HEK293 (cell line): ENCODE measurements at regions not wholly inside any gene's neighbourhood (a gene's known extent, or its start where the extent isn't known, plus 50 kb on each side); places are given as distances from the start of the nearest gene placed in this dataset.

Experiments used
- CTCF ChIA-PET: fragments of 350-600 bp; formaldehyde crosslinking; extraction: SDS; loops from one replicate; lab custom pipeline; 2021; ENCODE audit warnings: antibody characterized with exemption; lab: Yijun Ruan, JAX
- POLR2A ChIA-PET: fragments of 300-600 bp; formaldehyde crosslinking; extraction: SDS; loops from one replicate; lab custom pipeline; 2020; ENCODE audit warnings: antibody characterized with exemption, inconsistent platforms; lab: Yijun Ruan, JAX
- H3K27ac ChIP-seq: fragments of 200-500 bp; sonication (Bioruptor generic); 2 replicates; pipeline ENCODE4 v1.5.1; 2014; ENCODE audit warnings: low read depth, low read length, control low read depth, inconsistent platforms; ENCODE audit errors: extremely low read depth
- H3K36me3 ChIP-seq, 2 experiments: fragments of 200-500 bp in 1 of 2; sonication (Bioruptor generic) in 1 of 2; 1 replicate in 1 of 2; 2 replicates in 1 of 2; pipeline ENCODE4 v1.5.1; 2014 to 2017; ENCODE audit warnings: inconsistent platforms in 2 of 2, low read length in 2 of 2; ENCODE audit not compliant: control insufficient read depth in 2 of 2, insufficient read depth in 1 of 2
- H3K4me1 ChIP-seq: fragments of 200-500 bp; sonication (Bioruptor generic); 2 replicates; pipeline ENCODE4 v1.5.1; 2014; ENCODE audit warnings: mild to moderate bottlenecking, low read length, inconsistent platforms; ENCODE audit not compliant: control insufficient read depth, insufficient read depth
- H3K4me3 ChIP-seq: 2 replicates; pipeline ENCODE4 v1.5.1; 2011; ENCODE audit warnings: low read depth, mild to moderate bottlenecking, control low read depth, low read length, moderate library complexity
- H3K9me3 ChIP-seq: fragments of 200-500 bp; sonication (Bioruptor generic); 2 replicates; pipeline ENCODE4 v1.5.1; 2014; ENCODE audit warnings: low read depth, low read length, inconsistent platforms; ENCODE audit not compliant: control insufficient read depth, insufficient read depth
- BCL11A ChIP-seq: fragments of 450-650 bp; formaldehyde crosslinking; IDR thresholded peaks from 2 replicates; pipeline ENCODE4 v1.5.1; 2016; ENCODE audit warnings: low read depth, missing biosample characterization, missing genetic modification characterization
- GLI2 ChIP-seq: fragments of 450-650 bp; formaldehyde crosslinking; IDR thresholded peaks from 2 replicates; pipeline ENCODE4; 2017; ENCODE audit warnings: missing biosample characterization, missing genetic modification characterization, low read depth, borderline replicate concordance
- GLIS2 ChIP-seq: fragments of 450-650 bp; formaldehyde crosslinking; IDR thresholded peaks from 2 replicates; pipeline ENCODE4 v1.5.1; 2016; ENCODE audit warnings: missing biosample characterization, missing genetic modification characterization
- ZBTB1 ChIP-seq: fragments of 450-650 bp; formaldehyde crosslinking; IDR thresholded peaks from 2 replicates; pipeline ENCODE4 v1.5.1; 2016; ENCODE audit warnings: missing biosample characterization, missing genetic modification characterization
- ZBTB48 ChIP-seq: fragments of 450-650 bp; formaldehyde crosslinking; IDR thresholded peaks from 2 replicates; pipeline ENCODE4 v1.5.1; 2016; ENCODE audit warnings: missing biosample characterization, missing genetic modification characterization
- ZBTB7A ChIP-seq: fragments of 450-650 bp; formaldehyde crosslinking; IDR thresholded peaks from 2 replicates; pipeline ENCODE4 v1.5.1; 2016; ENCODE audit warnings: low read depth, missing biosample characterization, missing genetic modification characterization
- ZFHX2 ChIP-seq: fragments of 450-650 bp; formaldehyde crosslinking; conservative IDR thresholded peaks from 2 replicates; pipeline ENCODE4 v1.5.1; 2016; ENCODE audit warnings: missing biosample characterization, missing genetic modification characterization
- ZNF184 ChIP-seq: fragments of 450-650 bp; IDR thresholded peaks from 2 replicates; pipeline ENCODE4 v1.5.1; 2018; ENCODE audit warnings: missing biosample characterization, mild to moderate bottlenecking, missing genetic modification characterization
- ZNF211 ChIP-seq: fragments of 450-650 bp; formaldehyde crosslinking; IDR thresholded peaks from 2 replicates; pipeline ENCODE4 v1.5.1; 2016; ENCODE audit warnings: low read depth, missing biosample characterization, missing genetic modification characterization
- ZNF292 ChIP-seq: fragments of 450-650 bp; formaldehyde crosslinking; IDR thresholded peaks from 2 replicates; pipeline ENCODE4 v1.5.1; 2016; ENCODE audit warnings: low read depth, missing biosample characterization, missing genetic modification characterization, borderline replicate concordance
- ZNF311 ChIP-seq: fragments of 450-650 bp; formaldehyde crosslinking; IDR thresholded peaks from 2 replicates; pipeline ENCODE4 v1.5.1; 2017; ENCODE audit warnings: missing biosample characterization, missing genetic modification characterization, borderline replicate concordance
- ZNF37A ChIP-seq: fragments of 450-650 bp; IDR thresholded peaks from 2 replicates; pipeline ENCODE4 v1.5.1; 2018; ENCODE audit warnings: missing biosample characterization, missing genetic modification characterization
- ZNF530 ChIP-seq: fragments of 450-650 bp; formaldehyde crosslinking; IDR thresholded peaks from 2 replicates; pipeline ENCODE4 v1.5.1; 2016; ENCODE audit warnings: low read depth, missing biosample characterization, missing genetic modification characterization
- ZNF549 ChIP-seq: fragments of 450-650 bp; IDR thresholded peaks from 2 replicates; pipeline ENCODE4 v1.5.1; 2018; ENCODE audit warnings: missing biosample characterization, missing genetic modification characterization, mild to moderate bottlenecking, inconsistent platforms, moderate library complexity
- ZNF560 ChIP-seq: fragments of 450-650 bp; formaldehyde crosslinking; IDR thresholded peaks from 2 replicates; pipeline ENCODE4 v1.5.1; 2017; ENCODE audit warnings: missing biosample characterization, missing genetic modification characterization, borderline replicate concordance
- ZNF561 ChIP-seq: fragments of 450-650 bp; IDR thresholded peaks from 2 replicates; pipeline ENCODE4 v1.5.1; 2018; ENCODE audit warnings: missing biosample characterization, missing genetic modification characterization, borderline replicate concordance
- ZNF585B ChIP-seq: fragments of 450-650 bp; formaldehyde crosslinking; IDR thresholded peaks from 2 replicates; pipeline ENCODE4 v1.5.1; 2016; ENCODE audit warnings: missing biosample characterization, missing genetic modification characterization
- ZNF843 ChIP-seq: fragments of 450-650 bp; formaldehyde crosslinking; IDR thresholded peaks from 2 replicates; pipeline ENCODE4 v1.5.1; 2016; ENCODE audit warnings: missing biosample characterization, missing genetic modification characterization
- ZSCAN30 ChIP-seq: fragments of 450-650 bp; IDR thresholded peaks from 2 replicates; pipeline ENCODE4 v1.5.1; 2018; ENCODE audit warnings: missing biosample characterization, mild to moderate bottlenecking, missing genetic modification characterization, moderate library complexity
- TF ChIP-seq, protein P1 (sequence below): fragments of 450-650 bp; formaldehyde crosslinking; IDR thresholded peaks from 2 replicates; pipeline ENCODE4 v1.5.1; 2016; ENCODE audit warnings: missing biosample characterization, missing genetic modification characterization, low read depth
- TF ChIP-seq, protein P2 (sequence below): fragments of 450-650 bp; formaldehyde crosslinking; IDR thresholded peaks from 2 replicates; pipeline ENCODE4 v1.5.1; 2017; ENCODE audit warnings: missing biosample characterization, missing genetic modification characterization

DNA sequence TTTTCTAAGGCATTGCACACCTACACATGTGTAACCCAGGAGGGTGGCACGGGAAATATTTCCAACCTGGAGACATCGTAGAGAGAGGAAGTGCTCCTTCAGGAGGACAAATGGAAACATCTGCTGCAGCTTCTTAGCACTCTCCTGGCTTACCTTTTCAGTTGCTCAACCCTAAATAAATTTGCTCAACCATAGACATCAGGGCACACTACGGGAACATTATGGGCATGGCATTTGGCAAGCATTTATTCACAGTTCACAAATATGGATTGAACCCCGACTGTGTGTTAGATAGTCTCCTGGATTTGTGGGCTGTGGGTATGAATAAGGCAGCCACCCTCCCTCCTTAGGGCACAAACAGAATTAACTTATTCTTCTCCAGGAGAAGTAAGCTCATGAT, 118.7 kb downstream of the SOX4 start (continued):
- TF ChIP-seq ZNF561 (tag by site-specific recombination) (no peak), ZNF292 (tag by site-specific recombination) (no peak), ZNF549 (no peak)
- TF ChIP-seq, protein P1, sequence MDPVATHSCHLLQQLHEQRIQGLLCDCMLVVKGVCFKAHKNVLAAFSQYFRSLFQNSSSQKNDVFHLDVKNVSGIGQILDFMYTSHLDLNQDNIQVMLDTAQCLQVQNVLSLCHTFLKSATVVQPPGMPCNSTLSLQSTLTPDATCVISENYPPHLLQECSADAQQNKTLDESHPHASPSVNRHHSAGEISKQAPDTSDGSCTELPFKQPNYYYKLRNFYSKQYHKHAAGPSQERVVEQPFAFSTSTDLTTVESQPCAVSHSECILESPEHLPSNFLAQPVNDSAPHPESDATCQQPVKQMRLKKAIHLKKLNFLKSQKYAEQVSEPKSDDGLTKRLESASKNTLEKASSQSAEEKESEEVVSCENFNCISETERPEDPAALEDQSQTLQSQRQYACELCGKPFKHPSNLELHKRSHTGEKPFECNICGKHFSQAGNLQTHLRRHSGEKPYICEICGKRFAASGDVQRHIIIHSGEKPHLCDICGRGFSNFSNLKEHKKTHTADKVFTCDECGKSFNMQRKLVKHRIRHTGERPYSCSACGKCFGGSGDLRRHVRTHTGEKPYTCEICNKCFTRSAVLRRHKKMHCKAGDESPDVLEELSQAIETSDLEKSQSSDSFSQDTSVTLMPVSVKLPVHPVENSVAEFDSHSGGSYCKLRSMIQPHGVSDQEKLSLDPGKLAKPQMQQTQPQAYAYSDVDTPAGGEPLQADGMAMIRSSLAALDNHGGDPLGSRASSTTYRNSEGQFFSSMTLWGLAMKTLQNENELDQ (tag by site-specific recombination): no peak

DNA sequence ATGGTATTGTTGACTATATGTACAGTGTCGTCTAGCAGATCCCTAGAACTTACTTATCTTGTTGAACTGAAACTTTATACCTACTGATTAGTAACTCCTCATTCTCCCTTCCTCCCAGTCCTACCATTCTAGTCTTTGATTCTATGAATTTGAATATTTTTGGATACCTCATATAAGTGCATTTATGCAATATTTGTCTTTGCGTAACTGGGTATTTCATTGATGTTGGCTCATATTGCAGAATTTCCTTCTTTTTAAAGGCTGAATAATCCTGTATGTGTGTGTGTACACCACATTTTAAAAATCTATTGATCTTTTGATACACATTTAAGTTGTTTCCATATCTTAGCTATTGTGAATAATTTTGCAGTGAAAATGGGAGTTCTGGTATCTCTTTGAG, 119.9 kb downstream of the SOX4 start:
- H3K4me1 ChIP-seq: no peaks in the 10 kb centered on the region
- ChIA-PET CTCF (interaction anchor here (0.5 to 0.7 kb wide), 3 partner anchors 10 to 1093 kb away, joined by 3 to 4 read pairs (median 3); no protein-coding TSS in a partner anchor), POLR2A (no interaction called here)
- no peaks in the 10 kb centered on the region for H3K36me3 ChIP-seq
- TF ChIP-seq ZBTB7A (tag by site-specific recombination) (no peak), ZNF585B (tag by site-specific recombination) (no peak), ZNF184 (tag by site-specific recombination) (no peak), ZNF37A (tag by site-specific recombination) (no peak), ZBTB1 (no peak)
- TF ChIP-seq, protein P2, sequence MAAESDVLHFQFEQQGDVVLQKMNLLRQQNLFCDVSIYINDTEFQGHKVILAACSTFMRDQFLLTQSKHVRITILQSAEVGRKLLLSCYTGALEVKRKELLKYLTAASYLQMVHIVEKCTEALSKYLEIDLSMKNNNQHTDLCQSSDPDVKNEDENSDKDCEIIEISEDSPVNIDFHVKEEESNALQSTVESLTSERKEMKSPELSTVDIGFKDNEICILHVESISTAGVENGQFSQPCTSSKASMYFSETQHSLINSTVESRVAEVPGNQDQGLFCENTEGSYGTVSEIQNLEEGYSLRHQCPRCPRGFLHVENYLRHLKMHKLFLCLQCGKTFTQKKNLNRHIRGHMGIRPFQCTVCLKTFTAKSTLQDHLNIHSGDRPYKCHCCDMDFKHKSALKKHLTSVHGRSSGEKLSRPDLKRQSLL (tag by site-specific recombination): no peak
- H3K9me3 ChIP-seq: no peaks in the 10 kb centered on the region
- H3K27ac ChIP-seq: no peak overlapping the region
- H3K4me3 ChIP-seq: no peak overlapping the region

DNA sequence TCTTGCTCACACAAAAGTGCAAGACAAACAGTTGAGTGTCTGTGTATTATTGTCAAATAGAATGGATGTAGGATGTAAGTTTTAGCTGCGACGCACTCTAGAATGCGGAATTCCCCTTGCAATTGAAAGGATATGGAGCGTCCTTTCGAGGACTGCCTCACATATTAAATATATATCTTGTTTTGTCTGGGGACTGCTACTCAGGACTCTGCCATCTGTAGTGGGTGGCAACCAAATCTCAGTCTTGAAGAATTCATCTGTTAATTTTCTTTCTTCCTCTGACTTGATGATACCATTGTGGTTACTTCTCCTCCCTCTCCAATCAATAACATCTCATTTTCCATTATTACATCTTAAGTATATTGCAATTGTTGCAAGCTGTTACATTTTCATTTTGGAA, 121.6 kb downstream of the SOX4 start:
- CTCF ChIA-PET: interaction anchor here (0.5 to 0.8 kb wide), 2 partner anchors 25 to 681 kb away, joined by 3 read pairs; no protein-coding TSS in a partner anchor
- H3K9me3 ChIP-seq: no peaks in the 10 kb centered on the region; the same call in 1 of the 2 replicates
- H3K4me1 ChIP-seq: no peaks in the 10 kb centered on the region
- POLR2A ChIA-PET: interaction anchor here (0.7 to 1.3 kb wide), 2 partner anchors 51 to 121 kb away, joined by 3 to 15 read pairs; partner anchors contain the start of gene SOX4
- no peak overlapping the region for H3K4me3 ChIP-seq
- no peaks in the 10 kb centered on the region for H3K36me3 ChIP-seq
- no peak for TF ChIP-seq ZNF560 (tag by site-specific recombination)
- TF ChIP-seq ZNF211 (tag by site-specific recombination): no peak
- TF ChIP-seq ZNF311 (tag by site-specific recombination): no peak
- TF ChIP-seq ZSCAN30 (tag by site-specific recombination): no peak
- no peak for TF ChIP-seq GLIS2 (tag by site-specific recombination)
- TF ChIP-seq, all 188 proteins: peak for 0
- no peak overlapping the region for H3K27ac ChIP-seq

DNA sequence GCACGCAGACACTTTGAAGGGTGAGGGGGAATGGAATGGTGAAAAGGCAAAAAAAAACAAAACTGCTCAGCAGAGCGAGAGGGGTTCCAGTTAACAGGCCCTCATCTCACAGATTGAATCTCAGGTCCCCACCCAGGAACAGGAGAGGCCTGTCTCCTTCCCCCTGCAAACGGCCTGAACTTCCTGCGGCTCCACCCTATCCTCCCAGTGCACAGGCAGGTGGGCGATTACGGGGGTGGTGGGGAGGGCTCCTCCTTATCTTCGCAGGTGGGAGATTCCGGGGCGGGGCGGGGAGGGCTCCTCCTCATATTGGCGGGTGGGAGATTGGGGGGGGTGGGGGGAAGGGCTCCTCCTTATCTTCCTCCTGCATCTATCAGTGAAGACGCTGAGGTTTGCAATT, 129.0 kb downstream of the SOX4 start:
- H3K4me1 ChIP-seq: no peaks in the 10 kb centered on the region
- H3K9me3 ChIP-seq: no peaks in the 10 kb centered on the region; the same call in 1 of the 2 replicates
- no peak overlapping the region for H3K27ac ChIP-seq
- ChIA-PET CTCF (interaction anchor here (0.7 kb wide), 1 partner anchor 337 kb away, joined by 3 read pairs; no protein-coding TSS in a partner anchor), POLR2A (no interaction called here)
- no peak overlapping the region for H3K4me3 ChIP-seq
- TF ChIP-seq ZBTB48 (no peak), ZNF530 (no peak), GLI2 (no peak), ZNF843 (tag by site-specific recombination) (no peak), ZFHX2 (tag by site-specific recombination) (peak; percentile 39; the same call in 1 of the 2 replicates), BCL11A (tag by site-specific recombination) (no peak)
- TF ChIP-seq, protein P2 (tag by site-specific recombination): no peak
- no peaks in the 10 kb centered on the region for H3K36me3 ChIP-seq
